IMR-90 (cell line): ENCODE measurements at regions not wholly inside any gene's neighbourhood (a gene's known extent, or its start where the extent isn't known, plus 50 kb on each side); places are given as distances from the start of the nearest gene placed in this dataset.

Experiments used
- ATAC-seq: fragments of 200-7000 bp; cut with Tn5 transposase; 2 replicates; pipeline ENCODE4 v1.9.1; 2020; ENCODE audit warnings: low read depth, mild to moderate bottlenecking, moderate library complexity
- BruUV-seq: library from RNA; stranded (reverse); fragments of 400-500 nt; replicated peaks from 2 replicates; lab custom pipeline; 2021; lab: Mats Ljungman, UMichigan
- CTCF ChIA-PET: fragments of 300-600 bp; formaldehyde crosslinking; extraction: SDS; loops from one replicate; lab custom pipeline; 2021; ENCODE audit warnings: antibody characterized with exemption; lab: Yijun Ruan, JAX
- POLR2A ChIA-PET: fragments of 300-600 bp; sonication (Branson Sonifier 250); formaldehyde crosslinking; loops from one replicate; lab custom pipeline; 2022; ENCODE audit warnings: antibody characterized with exemption; ENCODE audit not compliant: unreplicated experiment; lab: Charles Lee
- DNase-seq: peaks from one replicate; pipeline ENCODE4 v3.0.0; 2013
- H2AFZ ChIP-seq: replicated peaks from 2 replicates; pipeline ENCODE3; 2013; ENCODE audit warnings: low read length, mild to moderate bottlenecking; ENCODE audit not compliant: poor library complexity
- H2AK5ac ChIP-seq: 2 replicates; pipeline ENCODE4 v1.6.1; 2013; ENCODE audit warnings: low read depth, low read length, inconsistent platforms
- H2AK9ac ChIP-seq: replicated peaks from 2 replicates; pipeline ENCODE3; 2013; ENCODE audit warnings: mild to moderate bottlenecking, low read depth, low read length, moderate library complexity; ENCODE audit not compliant: poor library complexity
- H2BK120ac ChIP-seq: 2 replicates; pipeline ENCODE4 v1.6.1; 2013; ENCODE audit warnings: low read depth, low read length, inconsistent platforms
- H2BK15ac ChIP-seq: 3 replicates; pipeline ENCODE4 v1.6.1; 2013; ENCODE audit warnings: low read depth, low read length, inconsistent platforms
- H2BK20ac ChIP-seq: 2 replicates; pipeline ENCODE4 v1.6.1; 2013; ENCODE audit warnings: low read depth, mild to moderate bottlenecking, inconsistent platforms, low read length, moderate library complexity
- H2BK5ac ChIP-seq: 2 replicates; pipeline ENCODE4 v1.6.1; 2013; ENCODE audit warnings: mild to moderate bottlenecking, low read depth, low read length, inconsistent platforms; ENCODE audit not compliant: poor library complexity, severe bottlenecking
- H3K14ac ChIP-seq: replicated peaks from 2 replicates; pipeline ENCODE4 v1.6.1; 2013; ENCODE audit warnings: low read depth, low read length, inconsistent platforms
- H3K18ac ChIP-seq: 2 replicates; pipeline ENCODE4 v1.6.1; 2013; ENCODE audit warnings: low read depth, low read length, control low read depth
- H3K23ac ChIP-seq: 2 replicates; pipeline ENCODE4 v1.6.1; 2013; ENCODE audit warnings: low read depth, low read length, inconsistent platforms
- H3K27ac ChIP-seq: 2 replicates; pipeline ENCODE4 v1.5.1; 2013; ENCODE audit warnings: mild to moderate bottlenecking, control low read depth, low read length; ENCODE audit not compliant: insufficient read depth
- H3K27me3 ChIP-seq: 2 replicates; pipeline ENCODE4 v1.6.1; 2013; ENCODE audit warnings: low read length; ENCODE audit not compliant: control insufficient read depth, insufficient read depth
- H3K36me3 ChIP-seq: 2 replicates; pipeline ENCODE4 v1.6.1; 2013; ENCODE audit warnings: low read length, mixed read lengths; ENCODE audit not compliant: control insufficient read depth, insufficient read depth
- H3K4ac ChIP-seq: 2 replicates; pipeline ENCODE4 v1.6.1; 2013; ENCODE audit warnings: low read depth, low read length, inconsistent platforms
- H3K4me1 ChIP-seq: 2 replicates; pipeline ENCODE4 v1.6.1; 2013; ENCODE audit warnings: low read length, mixed read lengths; ENCODE audit not compliant: control insufficient read depth, insufficient read depth
- H3K4me2 ChIP-seq: 2 replicates; pipeline ENCODE4 v1.6.1; 2013; ENCODE audit warnings: low read depth, mild to moderate bottlenecking, control low read depth, low read length, moderate library complexity
- H3K4me3 ChIP-seq: 2 replicates; pipeline ENCODE4 v1.5.1; 2013; ENCODE audit warnings: low read depth, mild to moderate bottlenecking, control low read depth, low read length, moderate library complexity; ENCODE audit not compliant: insufficient read depth
- H3K56ac ChIP-seq: 2 replicates; pipeline ENCODE4 v1.6.1; 2013; ENCODE audit warnings: low read length, inconsistent platforms; ENCODE audit not compliant: insufficient read depth; ENCODE audit errors: extremely low read depth
- H3K79me1 ChIP-seq, 2 experiments: 2 replicates each; pipeline ENCODE4 v1.6.1; 2013; ENCODE audit warnings: low read length in 2 of 2, inconsistent platforms in 1 of 2, low read depth in 1 of 2
- H3K9ac ChIP-seq: 2 replicates; pipeline ENCODE4 v1.6.1; 2013; ENCODE audit warnings: low read depth, low read length, control low read depth
- H3K9me1 ChIP-seq: 2 replicates; pipeline ENCODE4 v1.6.1; 2013; ENCODE audit warnings: low read length, inconsistent platforms; ENCODE audit not compliant: insufficient read depth
- H3K9me3 ChIP-seq: 2 replicates; pipeline ENCODE4 v1.6.1; 2013; ENCODE audit warnings: low read length; ENCODE audit not compliant: control insufficient read depth, insufficient read depth
- H4K20me1 ChIP-seq: 2 replicates; pipeline ENCODE4 v1.6.1; 2013; ENCODE audit warnings: low read length, inconsistent platforms; ENCODE audit not compliant: insufficient read depth
- H4K5ac ChIP-seq: 2 replicates; pipeline ENCODE4 v1.6.1; 2013; ENCODE audit warnings: mild to moderate bottlenecking, low read depth, low read length, control low read depth
- H4K8ac ChIP-seq, 2 experiments: 2 replicates each; pipeline ENCODE4 v1.6.1; 2013; ENCODE audit warnings: low read depth in 2 of 2, low read length in 2 of 2, control low read depth in 1 of 2, inconsistent platforms in 1 of 2
- H4K91ac ChIP-seq: 2 replicates; pipeline ENCODE4 v1.6.1; 2013; ENCODE audit warnings: low read depth, low read length, inconsistent platforms; ENCODE audit not compliant: insufficient read depth
- CEBPB ChIP-seq: IDR thresholded peaks from 2 replicates; pipeline ENCODE4 v1.6.1; 2012; ENCODE audit warnings: low read depth, low read length, improper control_type of control experiment
- MXI1 ChIP-seq: IDR thresholded peaks from 2 replicates; pipeline ENCODE4 v1.6.1; 2012; ENCODE audit warnings: low read depth, mild to moderate bottlenecking, low read length, moderate library complexity, borderline replicate concordance
- NFE2L2 ChIP-seq: fragments of 150-350 bp; IDR thresholded peaks from 2 replicates; pipeline ENCODE4 v1.6.1; 2016; ENCODE audit warnings: low read depth, mild to moderate bottlenecking, low read length
- RAD21 ChIP-seq: IDR thresholded peaks from 2 replicates; pipeline ENCODE4 v1.6.1; 2012; ENCODE audit warnings: low read length, improper control_type of control experiment
- WGBS, 2 experiments: methylation state at CpG; one replicate each; pipeline versions ENCODE4 v1.1.5 to v1.1.7; 2013; ENCODE audit warnings: missing lambda C conversion rate in 2 of 2; ENCODE audit not compliant: insufficient read length in 1 of 2; ENCODE audit errors: extremely low coverage in 2 of 2; 5-methylcytosine and 5-hydroxymethylcytosine counted together
- dilution Hi-C: fragments of 300-500 bp; cut with HindIII; formaldehyde crosslinking; loops from one replicate; pipeline ENCODE4 v1.14.3; 2018; ENCODE audit warnings: low sequenced_read_pairs; ENCODE audit not compliant: unreplicated experiment
- in situ Hi-C: fragments of 300-500 bp; cut with MboI; formaldehyde crosslinking; loops from 3 replicates; pipeline ENCODE4 v1.14.3; 2019; ENCODE audit warnings: low sequenced_read_pairs, inconsistent platforms, mixed read lengths
- intact Hi-C: fragments of 100-400 bp; cut with micrococcal nuclease; formaldehyde crosslinking; loops from 2 replicates; pipeline ENCODE4 v1.10.0; 2022
- TF ChIP-seq, protein P1 (sequence below): conservative IDR thresholded peaks from 2 replicates; pipeline ENCODE4 v1.5.1; 2012; ENCODE audit warnings: mild to moderate bottlenecking, low read depth, low read length, improper control_type of control experiment
- TF ChIP-seq, protein P2 (sequence below): fragments of 150-350 bp; IDR thresholded peaks from 2 replicates; pipeline ENCODE4 v1.6.1; 2017; ENCODE audit warnings: mild to moderate bottlenecking, antibody characterized with exemption, low read length, low read depth

DNA sequence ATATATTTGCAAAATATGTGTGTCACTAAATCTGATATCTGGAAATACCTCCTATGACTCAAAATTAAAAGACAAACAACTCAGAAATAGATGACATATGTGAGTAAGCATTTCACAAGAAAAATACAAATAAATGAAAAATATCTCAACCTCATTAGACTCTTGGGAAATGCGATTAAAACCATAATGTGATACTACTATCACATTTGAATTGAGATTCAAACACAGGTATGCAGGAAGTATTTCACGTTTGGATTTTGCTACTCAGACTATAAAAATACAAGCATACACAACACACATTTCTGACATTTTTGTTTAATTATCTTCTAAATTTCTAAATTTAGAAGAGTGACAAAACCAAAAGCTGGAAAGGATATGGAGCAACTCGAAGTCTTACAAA is 811.9 kb upstream of the LRRC4C start:
- H3K79me1 ChIP-seq: no peaks in the 10 kb centered on the region
- intact Hi-C loops (no loop called here), in situ Hi-C loops (no loop called here), dilution Hi-C loops (no loop called here)
- H4K5ac ChIP-seq: no peak overlapping the region
- no peak overlapping the region for H2AK9ac ChIP-seq
- no peak overlapping the region for H2BK120ac ChIP-seq
- H3K4me1 ChIP-seq: no peaks in the 10 kb centered on the region
- peaks cover 8% of the 10 kb centered on the region for H3K9me3 ChIP-seq
- no peak overlapping the region for H2BK15ac ChIP-seq
- no peak overlapping the region for H3K27ac ChIP-seq
- H3K36me3 ChIP-seq: no peaks in the 10 kb centered on the region
- no peak overlapping the region for H3K4me2 ChIP-seq
- ATAC-seq (no peak), DNase-seq (no peak)
- H4K20me1 ChIP-seq: no peaks in the 10 kb centered on the region
- WGBS, 2 experiments: no CpG with 5 or more reads among the region's 3 CpGs
- ChIA-PET CTCF (no interaction called here), POLR2A (no interaction called here)
- no peak overlapping the region for H3K9ac ChIP-seq
- H3K4ac ChIP-seq: no peak overlapping the region
- no peak overlapping the region for H2BK5ac ChIP-seq
- no peak overlapping the region for H2AK5ac ChIP-seq
- no peak overlapping the region for H4K8ac ChIP-seq
- no peaks in the 10 kb centered on the region for H3K9me1 ChIP-seq
- no peak overlapping the region for H3K23ac ChIP-seq
- TF ChIP-seq CEBPB (no peak), NFE2L2 (no peak), MXI1 (no peak), RAD21 (no peak)
- TF ChIP-seq, protein P1, sequence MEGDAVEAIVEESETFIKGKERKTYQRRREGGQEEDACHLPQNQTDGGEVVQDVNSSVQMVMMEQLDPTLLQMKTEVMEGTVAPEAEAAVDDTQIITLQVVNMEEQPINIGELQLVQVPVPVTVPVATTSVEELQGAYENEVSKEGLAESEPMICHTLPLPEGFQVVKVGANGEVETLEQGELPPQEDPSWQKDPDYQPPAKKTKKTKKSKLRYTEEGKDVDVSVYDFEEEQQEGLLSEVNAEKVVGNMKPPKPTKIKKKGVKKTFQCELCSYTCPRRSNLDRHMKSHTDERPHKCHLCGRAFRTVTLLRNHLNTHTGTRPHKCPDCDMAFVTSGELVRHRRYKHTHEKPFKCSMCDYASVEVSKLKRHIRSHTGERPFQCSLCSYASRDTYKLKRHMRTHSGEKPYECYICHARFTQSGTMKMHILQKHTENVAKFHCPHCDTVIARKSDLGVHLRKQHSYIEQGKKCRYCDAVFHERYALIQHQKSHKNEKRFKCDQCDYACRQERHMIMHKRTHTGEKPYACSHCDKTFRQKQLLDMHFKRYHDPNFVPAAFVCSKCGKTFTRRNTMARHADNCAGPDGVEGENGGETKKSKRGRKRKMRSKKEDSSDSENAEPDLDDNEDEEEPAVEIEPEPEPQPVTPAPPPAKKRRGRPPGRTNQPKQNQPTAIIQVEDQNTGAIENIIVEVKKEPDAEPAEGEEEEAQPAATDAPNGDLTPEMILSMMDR: no peak
- TF ChIP-seq, protein P2, sequence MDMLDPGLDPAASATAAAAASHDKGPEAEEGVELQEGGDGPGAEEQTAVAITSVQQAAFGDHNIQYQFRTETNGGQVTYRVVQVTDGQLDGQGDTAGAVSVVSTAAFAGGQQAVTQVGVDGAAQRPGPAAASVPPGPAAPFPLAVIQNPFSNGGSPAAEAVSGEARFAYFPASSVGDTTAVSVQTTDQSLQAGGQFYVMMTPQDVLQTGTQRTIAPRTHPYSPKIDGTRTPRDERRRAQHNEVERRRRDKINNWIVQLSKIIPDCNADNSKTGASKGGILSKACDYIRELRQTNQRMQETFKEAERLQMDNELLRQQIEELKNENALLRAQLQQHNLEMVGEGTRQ: no peak
- no peaks in the 10 kb centered on the region for H3K27me3 ChIP-seq
- H2AFZ ChIP-seq: no peak overlapping the region
- H3K18ac ChIP-seq: no peak overlapping the region
- no peak overlapping the region for H2BK20ac ChIP-seq
- no peak overlapping the region for H3K14ac ChIP-seq
- H3K56ac ChIP-seq: no peak overlapping the region
- H3K4me3 ChIP-seq: no peak overlapping the region
- no TSS peak for BruUV-seq
- H4K91ac ChIP-seq: no peak overlapping the region
